IPS-18c (cell line): ENCODE measurements at regions not wholly inside any gene's neighbourhood (a gene's known extent, or its start where the extent isn't known, plus 50 kb on each side); places are given as distances from the start of the nearest gene placed in this dataset.
"Not testable (repeated sequence)": the region's sequence is repeated elsewhere in the genome, so short reads cannot be mapped to it uniquely, and the experiment has no call there.

Experiments
- H3K4me3 ChIP-seq: 2 replicates; pipeline ENCODE4 v1.7.0; 2013; ENCODE audit warnings: low read depth, mild to moderate bottlenecking, low read length, moderate library complexity; ENCODE audit not compliant: insufficient read depth
- H3K9me3 ChIP-seq: one replicate; pipeline ENCODE4 v1.6.1; 2013; ENCODE audit warnings: mild to moderate bottlenecking, low read length, moderate library complexity; ENCODE audit not compliant: control insufficient read depth, insufficient read depth

DNA sequence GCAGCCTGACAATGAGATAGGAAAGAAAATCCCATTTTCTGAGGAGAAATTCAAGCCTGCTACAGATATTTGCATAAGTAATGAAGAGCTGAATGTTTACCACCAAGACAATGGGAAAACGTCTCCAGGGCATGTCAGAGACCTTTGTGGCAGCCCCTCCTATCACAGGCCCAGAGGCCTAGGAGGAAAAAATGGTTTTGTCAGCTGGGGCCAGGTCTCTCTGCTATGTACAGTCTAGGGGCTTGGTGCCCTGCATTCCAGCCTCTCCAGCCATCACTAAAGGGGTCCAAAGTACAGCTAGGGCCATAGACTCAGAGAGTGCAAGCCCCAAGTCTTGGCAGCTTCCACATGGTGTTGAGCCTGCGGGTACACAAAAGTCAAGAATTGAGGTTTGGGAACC is 361.6 kb upstream of the ANXA10 start:
- peaks cover 14% of the 10 kb centered on the region for H3K9me3 ChIP-seq
- H3K4me3 ChIP-seq = peak overlapping the region; percentile 12; the same call in 1 of the 2 replicates

DNA sequence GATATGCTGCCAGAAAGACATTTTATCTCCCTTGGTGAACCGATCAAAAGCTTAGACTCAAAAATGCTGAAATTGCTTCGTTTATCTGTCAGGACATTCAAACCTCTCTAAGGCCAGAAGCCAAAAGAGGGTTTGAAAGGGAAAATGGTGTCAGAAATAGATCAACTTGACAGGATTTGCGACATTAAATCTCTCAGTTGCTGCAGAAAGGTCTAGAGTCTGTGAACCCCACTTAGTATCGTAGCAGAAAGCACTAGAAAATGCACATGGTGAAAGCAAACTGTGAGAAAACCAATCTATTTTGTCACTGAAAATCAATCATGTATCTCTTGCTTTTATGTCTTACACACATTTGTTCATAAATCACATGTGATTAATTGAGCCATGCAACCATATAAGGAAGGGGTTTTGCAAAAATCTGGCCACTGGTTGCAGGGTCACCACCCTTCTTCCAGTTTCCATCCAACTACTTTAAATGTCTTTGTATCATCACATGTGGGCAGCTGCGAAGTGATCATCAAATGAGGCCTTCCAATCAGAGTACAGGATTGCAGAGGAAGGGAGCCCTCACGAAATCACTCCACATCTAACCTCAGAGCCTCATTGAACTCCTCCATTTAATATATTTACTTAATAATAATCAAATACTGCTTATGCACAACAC is 347.2 kb upstream of the ANXA10 start:
- Histone ChIP-seq H3K9me3 (no peaks in the 10 kb centered on the region), H3K4me3 (no peak overlapping the region)

DNA sequence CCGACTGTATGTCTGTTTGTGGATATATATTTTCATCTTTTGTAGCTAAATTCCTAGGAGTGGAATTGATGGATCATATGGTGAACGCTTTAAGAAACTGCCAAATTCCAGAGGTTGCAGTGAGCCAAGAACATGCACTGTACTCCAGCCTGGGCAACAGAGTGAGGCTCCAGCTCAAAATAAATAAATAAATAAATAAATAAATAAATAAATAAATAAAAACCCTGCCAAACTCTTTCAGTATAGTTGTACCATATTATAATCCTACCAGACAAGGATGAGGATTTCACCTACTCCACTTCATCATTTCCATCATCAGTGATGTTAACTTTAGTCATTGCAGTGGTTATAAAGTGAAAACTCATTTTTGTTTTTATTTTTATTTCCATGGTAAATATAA is 325.1 kb upstream of the ANXA10 start:
- Histone ChIP-seq H3K4me3 (no peak overlapping the region), H3K9me3 (no peaks in the 10 kb centered on the region)

DNA sequence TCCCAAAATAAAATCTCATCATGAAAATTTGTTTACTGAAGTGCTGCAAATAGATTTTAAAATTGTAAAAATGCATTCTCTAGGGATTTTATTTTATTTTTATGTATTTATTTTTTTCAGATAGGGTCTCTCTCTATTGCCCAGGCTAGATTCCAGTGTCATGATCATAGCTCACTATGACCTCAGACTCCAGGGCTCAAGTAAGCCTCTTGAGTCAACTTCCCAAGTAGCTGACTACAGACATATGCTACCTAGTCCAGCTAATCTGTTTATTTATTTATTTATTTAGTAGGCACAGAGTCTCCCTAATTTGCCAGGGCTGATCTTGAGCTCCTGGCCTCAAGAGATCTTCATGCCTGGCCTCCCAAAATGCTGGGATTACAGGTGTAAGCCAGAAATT is 317.7 kb upstream of the ANXA10 start:
- H3K4me3 ChIP-seq = no peak overlapping the region
- H3K9me3 ChIP-seq = no peaks in the 10 kb centered on the region

DNA sequence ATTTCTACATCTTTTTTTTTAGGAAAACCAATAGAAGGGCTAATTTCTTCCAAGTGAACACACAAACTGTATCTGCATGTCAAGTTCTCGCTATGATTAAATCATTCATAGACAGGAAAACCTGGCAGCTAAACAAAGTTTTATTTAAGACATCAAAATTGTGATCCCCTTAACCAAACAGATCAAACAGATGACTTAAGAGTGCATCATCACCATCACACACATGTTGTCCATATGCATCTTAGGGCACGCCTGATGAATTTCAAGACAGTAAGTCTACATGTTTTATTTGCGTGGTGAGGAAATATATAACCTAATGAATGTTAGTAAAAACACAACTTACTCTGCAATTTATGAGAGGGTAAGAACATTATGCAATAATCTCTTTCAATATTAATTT is 317.0 kb upstream of the ANXA10 start:
- no peaks in the 10 kb centered on the region for H3K9me3 ChIP-seq
- no peak overlapping the region for H3K4me3 ChIP-seq

DNA sequence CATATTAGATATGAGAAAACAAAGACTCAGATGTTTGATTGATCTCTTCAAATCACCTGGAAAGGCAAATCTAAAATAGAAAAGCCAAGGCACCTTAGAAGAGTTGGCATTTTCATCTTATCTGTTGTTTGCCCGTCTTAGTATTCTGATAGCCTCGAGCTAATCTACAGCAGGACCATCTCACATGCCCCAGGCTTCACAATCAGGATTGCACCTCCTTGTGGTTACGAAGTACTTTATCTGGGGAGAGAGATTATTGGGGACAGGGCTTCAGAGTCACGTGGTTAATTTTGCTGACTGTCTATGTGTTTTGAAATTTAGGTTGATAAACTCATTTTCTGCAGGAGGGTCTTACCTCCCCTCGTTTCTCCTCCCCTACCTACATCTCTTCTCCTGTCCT is 313.1 kb upstream of the ANXA10 start:
- Histone ChIP-seq H3K9me3 (no peaks in the 10 kb centered on the region), H3K4me3 (no peak overlapping the region)

DNA sequence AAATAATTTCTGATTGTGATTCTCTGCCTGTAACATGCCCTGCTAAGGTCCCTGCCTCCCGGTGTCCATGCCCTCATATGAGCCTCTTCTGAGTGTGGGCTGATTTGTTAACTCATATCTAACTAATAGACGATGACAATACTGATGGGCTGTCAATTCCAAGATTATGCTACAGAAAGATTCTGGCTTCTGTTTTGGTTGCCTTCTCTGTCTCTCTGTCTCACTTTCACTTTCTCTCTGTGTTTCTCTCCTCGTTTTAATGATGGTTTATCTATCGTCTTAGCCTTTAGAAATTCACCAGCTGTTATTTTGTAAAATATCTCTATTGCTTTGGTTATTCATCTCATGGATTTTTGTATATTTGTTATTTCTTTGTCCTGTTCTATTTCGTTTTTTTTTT is 312.5 kb upstream of the ANXA10 start:
- Histone ChIP-seq H3K4me3 (no peak overlapping the region), H3K9me3 (no peaks in the 10 kb centered on the region)

DNA sequence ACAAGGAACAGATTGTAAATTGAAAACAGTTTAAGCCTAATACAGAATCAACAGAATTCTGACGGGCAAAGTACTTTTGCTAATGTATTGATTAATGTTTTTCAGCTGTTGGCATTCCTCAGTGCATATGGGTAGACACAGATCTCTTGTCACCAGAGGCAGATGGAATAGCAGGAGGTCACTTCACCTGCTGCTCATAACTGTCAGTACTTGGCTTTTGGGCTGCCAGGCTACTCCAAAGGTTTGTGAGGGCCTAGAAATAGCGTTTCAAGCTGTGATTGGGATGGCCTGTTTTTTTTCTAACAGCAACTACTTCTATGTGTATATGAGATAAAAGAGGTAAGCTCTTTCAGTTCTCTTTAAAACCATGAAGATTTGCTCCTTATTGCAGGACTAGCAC is 307.5 kb upstream of the ANXA10 start:
- Histone ChIP-seq H3K4me3 (no peak overlapping the region), H3K9me3 (no peaks in the 10 kb centered on the region)

DNA sequence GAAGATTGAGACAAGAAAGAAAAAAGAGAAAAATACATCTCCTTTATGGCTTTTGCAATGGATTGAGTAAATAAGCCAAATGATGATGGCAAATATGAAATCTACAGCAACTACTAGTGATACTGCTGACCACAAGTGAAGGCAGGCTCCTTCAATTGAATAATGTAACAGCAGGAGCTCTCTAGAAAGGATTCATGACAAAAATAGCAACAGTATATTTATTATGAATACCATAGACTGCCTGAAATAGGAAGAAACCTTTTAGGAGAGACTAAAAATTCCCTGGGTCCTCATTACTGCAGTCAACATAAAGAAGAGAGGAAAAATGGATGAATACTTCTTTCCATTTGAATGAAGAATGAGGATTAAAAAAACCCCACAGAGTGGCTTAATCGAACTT is 306.8 kb upstream of the ANXA10 start:
- Histone ChIP-seq H3K4me3 (no peak overlapping the region), H3K9me3 (no peaks in the 10 kb centered on the region)

DNA sequence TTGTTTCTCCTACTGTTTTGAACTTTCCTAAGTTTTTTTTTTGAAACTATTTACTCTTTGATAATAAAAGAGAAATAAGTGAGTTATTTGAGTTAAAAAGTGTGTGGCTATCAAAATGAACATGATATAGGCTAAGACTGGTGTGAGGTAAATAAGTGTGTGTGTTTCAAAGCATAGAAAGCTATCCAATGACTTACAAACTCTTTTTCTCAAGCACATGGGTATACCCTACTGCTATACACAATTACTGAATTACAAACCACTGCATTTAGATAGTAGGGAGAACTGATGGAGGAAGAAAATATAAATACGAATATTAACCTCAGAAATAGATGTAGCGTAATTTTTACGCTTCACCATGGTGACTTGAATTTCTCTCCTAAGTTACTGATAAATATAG is 305.8 kb upstream of the ANXA10 start:
- H3K4me3 ChIP-seq = no peak overlapping the region
- no peaks in the 10 kb centered on the region for H3K9me3 ChIP-seq

DNA sequence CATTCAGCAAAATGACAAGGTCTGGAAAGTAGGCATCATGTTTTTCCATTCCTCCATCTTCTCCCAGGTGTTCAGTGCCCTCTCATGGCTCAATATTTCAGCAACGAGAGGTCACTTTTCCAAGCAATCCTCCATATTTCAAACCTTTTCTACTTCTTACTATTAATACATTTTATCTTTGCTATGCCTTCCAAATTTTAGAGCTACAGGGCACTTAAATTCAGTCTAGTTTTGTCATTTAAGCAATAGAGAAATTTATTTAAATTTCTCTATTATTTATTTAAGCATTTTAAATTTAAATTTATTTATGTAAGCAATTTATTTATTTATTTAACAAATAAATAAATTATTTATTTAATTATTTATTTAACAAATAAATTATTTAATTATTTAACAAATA is 305.1 kb upstream of the ANXA10 start:
- H3K9me3 ChIP-seq = no peaks in the 10 kb centered on the region
- H3K4me3 ChIP-seq = no peak overlapping the region

DNA sequence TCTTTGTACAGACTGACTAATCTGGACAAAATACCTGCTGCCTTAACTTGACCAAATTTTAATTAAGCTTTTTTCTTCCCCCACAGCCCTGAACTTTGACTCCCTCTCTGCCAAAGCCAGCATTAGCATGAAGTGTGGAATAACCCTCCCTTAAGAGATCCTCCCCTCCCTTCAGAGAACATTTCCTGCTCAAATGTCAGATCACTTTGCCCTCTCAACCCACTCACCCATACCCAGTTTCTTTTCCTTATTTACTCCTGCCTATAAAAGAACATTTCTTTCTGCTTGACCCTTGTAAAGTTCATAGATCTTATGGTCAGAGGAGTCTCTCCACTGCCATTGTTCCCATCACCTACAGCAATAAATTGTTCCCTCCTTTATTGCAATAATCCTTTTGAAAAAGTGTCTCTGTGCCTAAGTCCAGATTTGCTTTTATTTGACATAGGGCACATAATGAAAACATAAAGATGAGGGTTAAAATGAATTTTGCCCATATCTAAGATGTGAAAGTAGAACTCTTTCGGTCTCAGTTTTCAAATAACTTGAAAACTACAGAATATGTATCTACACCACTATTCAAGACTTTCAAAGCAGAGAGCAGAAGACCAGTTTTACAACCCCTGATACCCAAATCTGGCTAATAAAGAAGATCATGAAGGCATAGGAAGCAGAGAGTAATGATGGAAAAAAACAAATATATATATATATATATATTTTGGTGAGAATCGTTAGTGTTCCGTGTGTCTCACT is 289.7 kb upstream of the ANXA10 start:
- no peak overlapping the region for H3K4me3 ChIP-seq

DNA sequence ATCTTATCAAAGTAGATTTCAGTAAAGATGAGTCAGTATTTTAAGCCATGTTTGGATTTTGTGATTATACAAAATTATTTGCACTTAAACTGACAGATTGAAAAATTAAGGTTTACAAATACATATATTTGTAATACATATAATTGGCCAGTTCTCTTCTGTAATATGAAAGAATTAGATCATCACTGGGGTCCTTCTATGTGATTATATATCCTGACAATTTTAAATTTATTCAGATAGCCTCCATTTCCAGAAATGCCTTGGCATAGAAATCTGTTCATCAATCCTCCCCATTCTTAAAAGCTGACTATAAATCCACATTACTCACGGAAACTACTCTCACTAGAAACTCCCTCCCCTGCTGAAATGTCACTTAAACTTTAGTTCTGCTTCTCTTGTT is 280.4 kb upstream of the ANXA10 start:
- Histone ChIP-seq H3K9me3 (no peaks in the 10 kb centered on the region), H3K4me3 (no peak overlapping the region)

More for the DNA sequence above, 289.7 kb upstream of the ANXA10 start:
- H3K9me3 ChIP-seq = no peaks in the 10 kb centered on the region

DNA sequence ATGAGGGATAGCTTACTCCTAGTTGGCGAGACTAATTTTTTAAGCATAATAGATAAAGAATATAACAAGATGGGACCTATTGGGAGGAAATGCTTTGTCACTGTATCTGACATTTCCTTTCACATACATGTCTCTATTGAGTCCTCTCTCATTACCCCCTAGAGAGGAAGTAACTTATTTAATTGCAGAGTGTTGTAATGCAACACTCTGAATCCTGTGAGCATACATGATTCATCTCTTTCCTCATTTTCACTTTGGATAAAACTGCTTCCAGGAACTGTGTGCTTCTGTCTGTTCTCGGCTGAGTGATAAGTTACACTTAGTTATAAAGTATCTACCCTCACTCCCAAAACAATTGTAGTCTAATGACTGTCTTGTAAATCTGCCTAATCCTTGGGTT is 266.1 kb upstream of the ANXA10 start:
- Histone ChIP-seq H3K9me3 (no peaks in the 10 kb centered on the region), H3K4me3 (no peak overlapping the region)

DNA sequence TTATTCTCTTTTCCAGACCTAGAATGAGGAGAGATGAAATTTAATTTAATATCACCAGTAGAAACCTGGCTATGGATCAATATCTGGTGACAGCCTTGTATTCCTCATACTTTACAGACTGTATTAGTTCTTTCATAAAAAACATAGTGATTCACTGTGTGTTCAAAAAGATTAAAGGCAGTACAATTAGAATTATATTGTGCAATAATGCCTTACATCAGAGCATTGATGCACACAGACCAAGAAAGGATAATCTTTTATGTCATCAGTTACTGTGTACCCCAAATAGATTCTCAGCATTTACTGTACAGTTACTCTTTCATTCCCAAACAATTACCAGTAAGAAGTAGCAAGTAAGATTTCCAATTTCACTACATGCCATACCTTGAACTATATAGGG is 260.5 kb upstream of the ANXA10 start:
- H3K9me3 ChIP-seq = no peaks in the 10 kb centered on the region
- H3K4me3 ChIP-seq = no peak overlapping the region

DNA sequence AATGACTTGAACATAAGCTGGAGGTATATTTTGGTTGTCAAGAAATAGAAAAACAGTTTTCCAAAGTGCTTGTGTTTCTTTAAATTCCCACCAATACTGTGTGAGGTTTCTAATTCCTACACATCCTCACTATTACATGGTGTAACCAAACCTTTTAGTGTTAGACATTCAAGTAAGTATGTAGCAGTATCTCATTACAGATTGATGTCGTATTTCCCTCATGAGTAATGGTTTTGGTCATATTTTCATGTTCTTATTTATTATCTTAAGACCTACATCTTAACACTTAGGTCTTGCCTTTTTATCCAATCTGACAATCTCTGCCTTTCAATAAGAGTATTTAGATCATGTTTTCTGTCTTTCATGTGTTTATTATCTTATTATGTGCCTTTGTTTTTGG is 253.7 kb upstream of the ANXA10 start:
- Histone ChIP-seq H3K9me3 (no peaks in the 10 kb centered on the region), H3K4me3 (no peak overlapping the region)

DNA sequence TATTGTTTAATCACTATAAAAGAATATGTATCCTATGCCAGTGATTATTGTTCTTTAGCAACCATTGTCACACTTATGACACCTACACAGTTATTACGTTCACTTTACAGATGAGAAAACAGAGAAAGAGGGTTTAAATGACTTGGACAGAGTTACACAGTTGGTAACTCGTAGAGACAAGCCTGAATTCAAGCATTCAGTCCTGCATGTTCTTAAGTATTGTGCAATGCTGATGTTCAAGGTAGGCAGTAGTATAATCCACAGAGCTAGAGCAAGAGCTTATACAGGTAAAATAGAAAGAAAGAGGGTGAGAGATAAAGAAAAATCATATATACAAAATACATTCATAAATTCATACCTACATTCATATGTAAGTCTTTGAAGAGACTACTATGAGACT is 249.8 kb upstream of the ANXA10 start:
- Histone ChIP-seq H3K9me3 (no peaks in the 10 kb centered on the region), H3K4me3 (no peak overlapping the region)

DNA sequence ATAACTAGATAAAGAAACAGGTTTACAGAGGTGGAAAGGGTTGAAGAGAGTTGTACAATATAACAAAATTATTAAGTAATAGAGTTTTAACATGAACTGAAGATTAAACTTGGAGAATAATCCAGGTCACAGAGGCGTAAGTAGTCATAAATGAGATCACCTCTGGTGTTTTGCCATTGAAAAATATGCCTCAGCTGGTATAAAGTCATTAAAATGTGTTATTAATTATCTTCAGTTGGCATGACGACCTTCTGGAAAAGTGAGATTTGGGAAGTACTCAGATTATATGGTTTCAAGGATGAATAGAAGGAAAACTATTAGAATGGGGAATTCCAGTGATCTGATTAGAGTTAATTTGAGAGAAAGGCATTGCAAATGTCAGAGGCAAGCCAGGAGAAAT is 237.5 kb upstream of the ANXA10 start:
- no peak overlapping the region for H3K4me3 ChIP-seq
- no peaks in the 10 kb centered on the region for H3K9me3 ChIP-seq

DNA sequence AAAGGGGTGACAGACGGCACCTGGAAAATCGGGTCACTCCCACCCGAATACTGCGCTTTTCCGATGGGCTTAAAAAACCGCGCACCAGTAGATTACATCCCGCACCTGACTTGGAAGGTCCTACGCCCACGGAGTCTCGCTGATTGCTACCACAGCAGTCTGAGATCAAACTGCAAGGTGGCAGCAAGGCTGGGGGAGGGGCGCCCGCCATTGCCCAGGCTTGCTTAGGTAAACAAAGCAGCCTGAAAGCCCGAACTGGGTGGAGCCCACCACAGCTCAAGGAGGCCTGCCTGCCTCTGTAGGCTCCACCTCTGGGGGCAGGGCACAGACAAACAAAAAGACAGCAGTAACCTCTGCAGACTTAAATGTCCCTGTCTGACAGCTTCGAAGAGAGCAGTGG is 234.2 kb upstream of the ANXA10 start:
- not testable (repeated sequence) for H3K4me3 ChIP-seq, H3K9me3 ChIP-seq
